Activated CD4-positive, alpha-beta T cell treated with anti-CD3 and anti-CD28 coated beads, Interleukin-2, Interleukin-4, amounts not matched to agents 100 ng/mL and 50 ng/mL, durations not matched to agents 16 hours and 8 hours (primary cell): ENCODE measurements at regions not wholly inside any gene's neighbourhood (a gene's known extent, or its start where the extent isn't known, plus 50 kb on each side); places are given as distances from the start of the nearest gene placed in this dataset.
A peak's percentile ranks its signal among the peaks of the same experiment; 100 is the strongest.
"Not testable (repeated sequence)": the region's sequence is repeated elsewhere in the genome, so short reads cannot be mapped to it uniquely, and the experiment has no call there.

Source experiments
- DNase-seq: peaks from one replicate; pipeline ENCODE4 v3.0.0-alpha.2; 2020; ENCODE audit warnings: low spot score

GRCh38 chr10:37733822-37734221 lies 123.6 kb downstream of the ZNF248 start:
- DNase-seq, result peak; percentile 22

GRCh38 chr10:37732685-37733084 lies 124.7 kb downstream of the ZNF248 start:
- no peak for DNase-seq

GRCh38 chr10:37728830-37729229 lies 128.6 kb downstream of the ZNF248 start:
- DNase-seq, result no peak

- no peak for DNase-seq
Measured at GRCh38 chr10:37727491-37728352, 129.7 kb downstream of the ZNF248 start.

GRCh38 chr10:37721100-37721499 lies 136.3 kb downstream of the ZNF248 start:
- no peak for DNase-seq

GRCh38 chr10:37718060-37718459 lies 139.3 kb downstream of the ZNF248 start:
- DNase-seq, result not testable (repeated sequence)

GRCh38 chr10:37713642-37714041 lies 143.8 kb downstream of the ZNF248 start:
- no peak for DNase-seq

GRCh38 chr10:37713132-37713501 lies 144.3 kb downstream of the ZNF248 start:
- DNase-seq, result no peak

- no peak for DNase-seq
Measured at GRCh38 chr10:37712489-37713131, 144.8 kb downstream of the ZNF248 start.

GRCh38 chr10:37711617-37712488 lies 145.6 kb downstream of the ZNF248 start:
- no peak for DNase-seq

- no peak for DNase-seq
Measured at GRCh38 chr10:37710831-37711616, 146.4 kb downstream of the ZNF248 start.

GRCh38 chr10:37707829-37708578 lies 149.4 kb downstream of the ZNF248 start:
- no peak for DNase-seq

- DNase-seq, result no peak
Measured at GRCh38 chr10:37704566-37704965, 152.8 kb downstream of the ZNF248 start.

- DNase-seq, result no peak
Measured at GRCh38 chr10:37703833-37704382, 153.5 kb downstream of the ZNF248 start.

- DNase-seq, result no peak
Measured at GRCh38 chr10:37703114-37703513, 154.3 kb downstream of the ZNF248 start.

GRCh38 chr10:37701781-37702493 lies 155.5 kb downstream of the ZNF248 start:
- DNase-seq, result no peak

- no peak for DNase-seq
Measured at GRCh38 chr10:37700886-37701780, 156.3 kb downstream of the ZNF248 start.

- DNase-seq, result no peak
Measured at GRCh38 chr10:37687581-37687980, 169.8 kb downstream of the ZNF248 start.
